Neural cell (in vitro differentiated cells): ENCODE measurements at regions not wholly inside any gene's neighbourhood (a gene's known extent, or its start where the extent isn't known, plus 50 kb on each side); places are given as distances from the start of the nearest gene placed in this dataset.

Experiments
- EP300 ChIP-seq: fragments of 450-650 bp; conservative IDR thresholded peaks from 2 replicates; pipeline ENCODE4 v1.6.1; 2014; ENCODE audit warnings: antibody characterized with exemption, mild to moderate bottlenecking, moderate library complexity; ENCODE audit not compliant: poor library complexity, severe bottlenecking
- POLR2AphosphoS5 ChIP-seq: IDR thresholded peaks from 2 replicates; pipeline ENCODE4 v1.6.1; 2012
- RAD21 ChIP-seq: fragments of 450-650 bp; conservative IDR thresholded peaks from 2 replicates; pipeline ENCODE4 v1.6.1; 2014; ENCODE audit warnings: antibody characterized with exemption, mild to moderate bottlenecking, moderate library complexity
- TAF1 ChIP-seq: IDR thresholded peaks from 2 replicates; pipeline ENCODE4 v1.6.1; 2012; ENCODE audit warnings: low read depth
- TF ChIP-seq, protein P1 (sequence below): fragments of 450-650 bp; IDR thresholded peaks from 2 replicates; pipeline ENCODE4 v1.5.1; 2014; ENCODE audit warnings: antibody characterized with exemption, mild to moderate bottlenecking, moderate library complexity; ENCODE audit not compliant: poor library complexity, severe bottlenecking
- TF ChIP-seq, protein P2 (sequence below): IDR thresholded peaks from 2 replicates; pipeline ENCODE4 v1.6.1; 2012; ENCODE audit warnings: borderline replicate concordance

DNA sequence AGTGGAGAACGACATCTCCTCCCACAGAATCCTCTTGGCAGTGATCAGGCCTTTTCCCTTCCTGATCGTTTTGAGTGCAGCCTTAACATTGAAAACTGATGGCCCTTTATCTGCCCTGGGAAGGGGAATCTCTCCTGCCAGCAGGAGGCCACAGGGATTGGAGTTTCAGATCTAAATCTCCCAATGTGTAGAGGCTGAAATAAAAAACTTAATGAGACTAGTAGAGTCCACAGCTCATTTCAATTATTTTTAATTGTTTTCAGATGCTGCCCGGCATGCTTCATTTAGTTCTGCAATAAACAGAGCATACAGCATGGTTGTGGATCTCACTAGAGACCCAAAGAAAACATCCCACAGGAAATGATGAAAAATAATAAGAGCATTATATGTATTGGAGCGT, 662.2 kb upstream of the HS3ST5 start:
- TF ChIP-seq TAF1, result no peak
- TF ChIP-seq, protein P1, sequence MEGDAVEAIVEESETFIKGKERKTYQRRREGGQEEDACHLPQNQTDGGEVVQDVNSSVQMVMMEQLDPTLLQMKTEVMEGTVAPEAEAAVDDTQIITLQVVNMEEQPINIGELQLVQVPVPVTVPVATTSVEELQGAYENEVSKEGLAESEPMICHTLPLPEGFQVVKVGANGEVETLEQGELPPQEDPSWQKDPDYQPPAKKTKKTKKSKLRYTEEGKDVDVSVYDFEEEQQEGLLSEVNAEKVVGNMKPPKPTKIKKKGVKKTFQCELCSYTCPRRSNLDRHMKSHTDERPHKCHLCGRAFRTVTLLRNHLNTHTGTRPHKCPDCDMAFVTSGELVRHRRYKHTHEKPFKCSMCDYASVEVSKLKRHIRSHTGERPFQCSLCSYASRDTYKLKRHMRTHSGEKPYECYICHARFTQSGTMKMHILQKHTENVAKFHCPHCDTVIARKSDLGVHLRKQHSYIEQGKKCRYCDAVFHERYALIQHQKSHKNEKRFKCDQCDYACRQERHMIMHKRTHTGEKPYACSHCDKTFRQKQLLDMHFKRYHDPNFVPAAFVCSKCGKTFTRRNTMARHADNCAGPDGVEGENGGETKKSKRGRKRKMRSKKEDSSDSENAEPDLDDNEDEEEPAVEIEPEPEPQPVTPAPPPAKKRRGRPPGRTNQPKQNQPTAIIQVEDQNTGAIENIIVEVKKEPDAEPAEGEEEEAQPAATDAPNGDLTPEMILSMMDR, result no peak
- no peak for TF ChIP-seq POLR2AphosphoS5
- TF ChIP-seq EP300, result no peak
- TF ChIP-seq, protein P2, sequence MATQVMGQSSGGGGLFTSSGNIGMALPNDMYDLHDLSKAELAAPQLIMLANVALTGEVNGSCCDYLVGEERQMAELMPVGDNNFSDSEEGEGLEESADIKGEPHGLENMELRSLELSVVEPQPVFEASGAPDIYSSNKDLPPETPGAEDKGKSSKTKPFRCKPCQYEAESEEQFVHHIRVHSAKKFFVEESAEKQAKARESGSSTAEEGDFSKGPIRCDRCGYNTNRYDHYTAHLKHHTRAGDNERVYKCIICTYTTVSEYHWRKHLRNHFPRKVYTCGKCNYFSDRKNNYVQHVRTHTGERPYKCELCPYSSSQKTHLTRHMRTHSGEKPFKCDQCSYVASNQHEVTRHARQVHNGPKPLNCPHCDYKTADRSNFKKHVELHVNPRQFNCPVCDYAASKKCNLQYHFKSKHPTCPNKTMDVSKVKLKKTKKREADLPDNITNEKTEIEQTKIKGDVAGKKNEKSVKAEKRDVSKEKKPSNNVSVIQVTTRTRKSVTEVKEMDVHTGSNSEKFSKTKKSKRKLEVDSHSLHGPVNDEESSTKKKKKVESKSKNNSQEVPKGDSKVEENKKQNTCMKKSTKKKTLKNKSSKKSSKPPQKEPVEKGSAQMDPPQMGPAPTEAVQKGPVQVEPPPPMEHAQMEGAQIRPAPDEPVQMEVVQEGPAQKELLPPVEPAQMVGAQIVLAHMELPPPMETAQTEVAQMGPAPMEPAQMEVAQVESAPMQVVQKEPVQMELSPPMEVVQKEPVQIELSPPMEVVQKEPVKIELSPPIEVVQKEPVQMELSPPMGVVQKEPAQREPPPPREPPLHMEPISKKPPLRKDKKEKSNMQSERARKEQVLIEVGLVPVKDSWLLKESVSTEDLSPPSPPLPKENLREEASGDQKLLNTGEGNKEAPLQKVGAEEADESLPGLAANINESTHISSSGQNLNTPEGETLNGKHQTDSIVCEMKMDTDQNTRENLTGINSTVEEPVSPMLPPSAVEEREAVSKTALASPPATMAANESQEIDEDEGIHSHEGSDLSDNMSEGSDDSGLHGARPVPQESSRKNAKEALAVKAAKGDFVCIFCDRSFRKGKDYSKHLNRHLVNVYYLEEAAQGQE, result no peak
- TF ChIP-seq RAD21, result no peak
